Pancreas (tissue), 10 donors: ENCODE measurements at regions not wholly inside any gene's neighbourhood (a gene's known extent, or its start where the extent isn't known, plus 50 kb on each side); places are given as distances from the start of the nearest gene placed in this dataset.
"Not testable (repeated sequence)": the region's sequence is repeated elsewhere in the genome, so short reads cannot be mapped to it uniquely, and the experiment has no call there.

ENCODE experiments used
- ATAC-seq, 4 donors: fragments of 200-7000 bp; cut with Tn5 transposase; one replicate each; pipeline versions ENCODE4 v1.8.0 to v1.9.1; 2020; ENCODE audit warnings: mild to moderate bottlenecking in 4 of 4, moderate library complexity in 4 of 4
- DNase-seq, 6 donors: peaks; one replicate each; pipeline ENCODE4 v3.0.0-alpha.2; 2020
- FAIRE-seq: peaks from 2 replicates; lab custom pipeline; 2012; peaks lifted over from hg19 to GRCh38; lab: Jason Lieb, UNC
- H3K27ac ChIP-seq, 4 donors: fragments of 200-600 bp; sonication (generic); 1 replicate in 3 of 4; 2 replicates in 1 of 4; pipeline versions ENCODE4 v1.5.0 to v1.8.0; 2020
- H3K27me3 ChIP-seq, 4 donors: fragments of 200-600 bp; one replicate each; pipeline ENCODE4 v1.8.0; 2021
- H3K36me3 ChIP-seq, 3 donors: fragments of 200-600 bp; sonication (generic) in 1 of 3; one replicate each; pipeline versions ENCODE4 v1.5.0 to v1.8.0; 2020 to 2021
- H3K4me1 ChIP-seq, 3 donors: fragments of 200-600 bp; one replicate each; pipeline ENCODE4 v1.8.0; 2021
- H3K4me3 ChIP-seq, 4 donors: fragments of 200-600 bp; sonication (generic) in 2 of 4; one replicate each; pipeline versions ENCODE4 v1.5.0 to v1.8.0; 2020 to 2021
- H3K9me3 ChIP-seq, 4 donors: fragments of 200-600 bp; one replicate each; pipeline ENCODE4 v1.8.0; 2021
- CTCF ChIP-seq, 4 donors: fragments of 200-600 bp; sonication (generic) in 3 of 4; IDR thresholded peaks; one replicate each; pipeline versions ENCODE4 v1.5.0 to v1.8.0; 2021; ENCODE audit warnings: antibody characterized with exemption in 4 of 4
- WGBS, 2 donors: extraction: QIAGEN DNeasy Blood & Tissue Kit; methylation state at CpG; one replicate each; pipeline ENCODE4 v1.1.7; 2013; 5-methylcytosine and 5-hydroxymethylcytosine counted together
- intact Hi-C, 3 donors: fragments of 100-400 bp; cut with DNase I; formaldehyde crosslinking; loops; one replicate each; pipeline versions ENCODE4 v1.11.1 to v1.14.2; 2022
- donor health status: healthy with polysubstance abuse.
- donor health status: DM: no; HTN: no; CAD: no; lungs with moderate emphysema.
- donor health status: DM: no; HTN: no; CAD: no.
- donor health status: control.
- donor health status: control.
- donor health status: Bipolar disorder and iron deficiency.
- donor health status: DM: yes; HTN: yes; CAD: no.
- donor health status: DM: no; HTN: no; CAD: no.
- donor health status: DM: no; HTN: no; CAD: no.
- donor health status: DM: yes; HTN: yes; CAD: no.

DNA sequence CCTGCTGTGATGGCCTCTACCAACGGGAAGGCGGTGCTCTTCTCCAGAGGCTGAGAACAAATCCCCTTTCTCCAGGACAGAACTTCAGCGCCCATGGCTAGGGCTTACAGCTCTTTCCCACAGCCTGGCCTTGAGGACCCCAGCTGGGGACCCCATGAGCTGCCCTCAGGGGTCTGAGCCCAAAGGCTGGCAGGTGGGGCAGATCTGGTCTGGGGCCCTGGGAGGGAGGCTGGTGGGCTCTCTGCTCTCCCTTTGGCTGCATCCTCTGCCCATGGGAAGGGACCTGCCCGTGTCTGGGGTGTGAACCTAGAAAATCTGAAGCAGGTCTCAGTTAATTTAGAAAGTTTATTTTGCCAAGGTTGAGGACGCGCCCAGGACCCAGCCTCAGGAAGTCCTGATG is 322.1 kb downstream of the ADGRD1 start:
- Histone ChIP-seq H3K9me3 (no peaks in the 10 kb centered on the region), H3K27me3 (no peaks in the 10 kb centered on the region), H3K27ac (no peak overlapping the region), H3K4me1 (no peaks in the 10 kb centered on the region), H3K4me3 (no peak overlapping the region), H3K36me3 (no peaks in the 10 kb centered on the region)
- DNase-seq: peak in 1 of 6 donors; percentile 25
- intact Hi-C loops: no loop called here
- 56 to 68% methylated on average over 6 of the region's 6 CpGs for WGBS, 2 donors
- no peak for TF ChIP-seq CTCF (IDR thresholded peaks at IDR 0.05)
- no peak for ATAC-seq
- no peak for FAIRE-seq

- TF ChIP-seq CTCF (IDR thresholded peaks at IDR 0.05): no peak
- 52 to 63% methylated on average over 13 to 14 of the region's 14 CpGs for WGBS, 2 donors
Observed at GRCh38 chr12:131276501-131277185, 322.9 kb downstream of the ADGRD1 start.

DNA sequence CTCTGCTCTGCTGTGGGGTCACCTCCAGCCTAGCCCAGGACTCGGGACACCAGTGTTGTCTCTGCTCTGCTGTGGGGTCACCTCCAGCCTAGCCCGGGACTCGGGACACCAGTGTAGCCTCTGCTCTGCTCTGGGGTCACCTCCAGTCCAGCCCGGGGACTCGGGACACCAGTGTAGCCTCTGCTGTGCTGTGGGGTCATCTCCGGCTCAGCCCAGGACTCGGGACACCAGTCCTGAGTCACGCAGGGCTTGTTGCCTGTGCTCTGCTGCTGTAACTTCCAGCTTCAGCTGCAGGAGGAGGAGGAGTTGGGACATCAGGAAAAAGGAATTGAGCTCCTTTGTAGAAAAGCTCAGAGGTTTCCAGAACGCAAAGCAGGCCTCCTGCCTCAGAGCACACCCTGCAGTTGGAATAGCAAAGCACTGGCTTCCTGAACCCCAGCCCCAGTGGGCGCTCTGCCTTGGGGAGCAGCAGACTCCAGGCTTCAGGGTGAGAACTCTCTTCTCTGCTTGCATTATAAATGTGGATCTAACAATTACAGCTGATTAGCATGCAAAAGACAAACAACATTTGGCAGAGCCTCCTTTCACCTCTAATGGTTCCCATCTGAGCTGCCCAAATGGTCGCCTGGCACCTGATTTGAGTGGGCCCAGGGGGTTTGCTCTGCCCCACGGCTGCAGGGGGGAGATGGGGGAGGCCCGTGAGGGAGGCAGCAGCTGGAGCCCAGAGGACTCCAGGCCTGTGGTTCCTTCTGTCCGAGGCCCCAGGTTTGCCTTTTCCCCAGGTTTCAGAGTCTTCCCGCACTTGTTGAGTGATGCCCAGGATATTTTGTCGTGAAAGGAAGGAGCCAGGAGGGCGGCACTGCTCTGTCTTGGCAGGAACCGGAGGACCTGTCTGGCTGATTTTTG is 323.7 kb downstream of the ADGRD1 start:
- H3K4me1 ChIP-seq, H3K27ac ChIP-seq, FAIRE-seq, H3K27me3 ChIP-seq, H3K36me3 ChIP-seq, ATAC-seq, H3K9me3 ChIP-seq, H3K4me3 ChIP-seq, intact Hi-C loops: not testable (repeated sequence)
- peak in 2 of 6 donors; percentile 13 to 39 for DNase-seq
- WGBS, 2 donors: 46 to 65% methylated on average over 15 to 16 of the region's 18 CpGs

More at GRCh38 chr12:131276501-131277185, 322.9 kb downstream of the ADGRD1 start:
- DNase-seq (peak in 2 of 6 donors; percentile 2 to 41), ATAC-seq (no peak), FAIRE-seq (no peak)
- Histone ChIP-seq H3K36me3 (no peaks in the 10 kb centered on the region), H3K27me3 (no peaks in the 10 kb centered on the region), H3K4me1 (no peaks in the 10 kb centered on the region), H3K9me3 (no peaks in the 10 kb centered on the region), H3K4me3 (no peak overlapping the region), H3K27ac (no peak overlapping the region)
- intact Hi-C loops: no loop called here

- H3K36me3 ChIP-seq, intact Hi-C loops, ATAC-seq, H3K9me3 ChIP-seq, FAIRE-seq, H3K27me3 ChIP-seq, H3K4me1 ChIP-seq, H3K4me3 ChIP-seq, H3K27ac ChIP-seq: not testable (repeated sequence)
- 58 to 69% methylated on average over 20 to 21 of the region's 22 CpGs for WGBS, 2 donors
- DNase-seq: peak in 2 of 6 donors; percentile 2 to 52
Observed at GRCh38 chr12:131278451-131279115, 324.9 kb downstream of the ADGRD1 start.

- H3K4me3 ChIP-seq: no peak overlapping the region
- no peak for FAIRE-seq
- no peaks in the 10 kb centered on the region for H3K4me1 ChIP-seq
- 46 to 59% methylated on average over 13 of the region's 13 CpGs for WGBS, 2 donors
- H3K27ac ChIP-seq: no peak overlapping the region
- intact Hi-C loops: no loop called here
- no peaks in the 10 kb centered on the region for H3K27me3 ChIP-seq
- H3K9me3 ChIP-seq: no peaks in the 10 kb centered on the region
- H3K36me3 ChIP-seq: no peaks in the 10 kb centered on the region
- no peak for TF ChIP-seq CTCF (IDR thresholded peaks at IDR 0.05)
- DNase-seq: peak in 2 of 6 donors; percentile 8 to 39
- ATAC-seq: no peak
Observed at GRCh38 chr12:131279281-131279921, 325.7 kb downstream of the ADGRD1 start.
